K562 (cell line): ENCODE measurements at regions not wholly inside any gene's neighbourhood (a gene's known extent, or its start where the extent isn't known, plus 50 kb on each side); places are given as distances from the start of the nearest gene placed in this dataset.

ENCODE experiments used
- ATAC-seq: fragments of 200-7000 bp; cut with Tn5 transposase; 3 replicates; pipeline ENCODE4 v1.9.1; 2020; ENCODE audit warnings: moderate library complexity
- BruUV-seq: library from RNA; stranded (reverse); fragments of 400-500 nt; replicated peaks from 2 replicates; lab custom pipeline; 2021; lab: Mats Ljungman, UMichigan
- CTCF ChIA-PET: fragments of 300-600 bp; formaldehyde crosslinking; extraction: SDS; loops from one replicate; lab custom pipeline; 2021; ENCODE audit warnings: low intra/inter-chr PET ratio; lab: Yijun Ruan, JAX
- POLR2A ChIA-PET: fragments of 300-600, 350-650 bp; sonication (Branson Sonifier 250); formaldehyde crosslinking; extraction: SDS; loops from one replicate; lab custom pipeline; 2021; ENCODE audit warnings: antibody characterized with exemption, inconsistent platforms; lab: Yijun Ruan, JAX
- DNase-seq, 4 experiments: peaks; one replicate each; pipeline versions ENCODE4 v3.0.0 to v3.0.0-alpha.2; 2011 to 2018; ENCODE audit warnings: low spot score in 3 of 4, mixed read lengths in 3 of 4; ENCODE audit errors: extremely low read depth in 1 of 4
- FAIRE-seq: peaks from 2 replicates; lab custom pipeline; 2011; peaks lifted over from hg19 to GRCh38; lab: Jason Lieb, UNC
- H2AFZ ChIP-seq: 2 replicates; pipeline ENCODE4 v1.6.0; 2011; ENCODE audit warnings: low read depth, low read length, control low read depth, inconsistent platforms
- H3K27ac ChIP-seq: fragments of 200-600 bp; 3 replicates; pipeline ENCODE4 v1.8.0; 2011; ENCODE audit warnings: low read depth, mild to moderate bottlenecking, control low read depth, inconsistent platforms, low read length, moderate library complexity, mixed read lengths; ENCODE audit errors: extremely low read depth
- H3K27me3 ChIP-seq, 2 experiments: fragments of 300-600 bp in 1 of 2; 2 replicates in 1 of 2; 3 replicates in 1 of 2; pipeline versions ENCODE4 v1.6.0 to v1.8.0; 2011; ENCODE audit warnings: inconsistent platforms in 2 of 2, low read length in 2 of 2, mild to moderate bottlenecking in 1 of 2, mixed read lengths in 1 of 2, moderate library complexity in 1 of 2; ENCODE audit not compliant: control insufficient read depth in 2 of 2, insufficient read depth in 2 of 2
- H3K36me3 ChIP-seq: fragments of 300-600 bp; 3 replicates; pipeline ENCODE4 v1.8.0; 2011; ENCODE audit warnings: mild to moderate bottlenecking, low read length, inconsistent platforms; ENCODE audit not compliant: control insufficient read depth, insufficient read depth
- H3K4me1 ChIP-seq, 2 experiments: fragments of 200-600 bp in 1 of 2; replicated peaks in 1 of 2; 2 replicates in 1 of 2; 3 replicates in 1 of 2; pipeline versions ENCODE4 v1.5.1 to v1.8.0; 2011; ENCODE audit warnings: inconsistent platforms in 2 of 2, low read length in 2 of 2, mild to moderate bottlenecking in 1 of 2, mixed read lengths in 1 of 2, moderate library complexity in 1 of 2; ENCODE audit not compliant: control insufficient read depth in 2 of 2, insufficient read depth in 2 of 2
- H3K4me2 ChIP-seq: 2 replicates; pipeline ENCODE4 v1.6.1; 2011; ENCODE audit warnings: low read length, control low read depth, inconsistent platforms, mixed read lengths; ENCODE audit not compliant: insufficient read depth
- H3K4me3 ChIP-seq: fragments of 200-600 bp; sonication (generic), shearing (Covaris generic); 2 replicates; pipeline ENCODE4 v1.5.1; 2016; ENCODE audit warnings: control low read depth, inconsistent platforms
- H3K79me2 ChIP-seq: fragments of 200-600 bp; 3 replicates; pipeline ENCODE4 v1.8.0; 2011; ENCODE audit warnings: low read length, inconsistent platforms; ENCODE audit not compliant: control insufficient read depth, insufficient read depth
- H3K9ac ChIP-seq, 2 experiments: 2 replicates each; pipeline versions ENCODE4 v1.6.0 to v1.6.1; 2011; ENCODE audit warnings: low read depth in 2 of 2, low read length in 2 of 2, control low read depth in 1 of 2, inconsistent platforms in 1 of 2, mild to moderate bottlenecking in 1 of 2, mixed read lengths in 1 of 2; ENCODE audit not compliant: insufficient read depth in 1 of 2
- H3K9me1 ChIP-seq: one replicate; pipeline ENCODE4 v1.6.0; 2011; ENCODE audit warnings: inconsistent platforms, mild to moderate bottlenecking, low read length, moderate library complexity; ENCODE audit not compliant: control insufficient read depth, insufficient read depth
- H3K9me3 ChIP-seq: replicated peaks from 2 replicates; pipeline ENCODE4 v1.5.1; 2011; ENCODE audit warnings: low read depth, low read length, inconsistent platforms; ENCODE audit not compliant: control insufficient read depth, insufficient read depth
- H4K20me1 ChIP-seq: replicated peaks from 2 replicates; pipeline ENCODE4 v1.6.1; 2011; ENCODE audit warnings: low read length, inconsistent platforms, mixed read lengths; ENCODE audit not compliant: control insufficient read depth, insufficient read depth
- ARID4B ChIP-seq: sonication (generic); formaldehyde crosslinking; IDR thresholded peaks from 2 replicates; pipeline ENCODE4 v1.8.0; 2022; ENCODE audit warnings: mild to moderate bottlenecking, missing genetic modification reagents
- CAMTA2 ChIP-seq: fragments of 250-450 bp; sonication (Bioruptor Pico); conservative IDR thresholded peaks from 2 replicates; pipeline ENCODE4 v1.5.1; 2022
- CCNT2 ChIP-seq: IDR thresholded peaks from 2 replicates; pipeline ENCODE4 v1.6.1; 2011; ENCODE audit warnings: borderline replicate concordance, low read depth, mild to moderate bottlenecking, moderate library complexity, mixed read lengths, low read length; ENCODE audit not compliant: insufficient read length; ENCODE audit errors: extremely low read depth
- CXXC5 ChIP-seq: fragments of 250-450 bp; sonication (Bioruptor Pico); IDR thresholded peaks from 2 replicates; pipeline ENCODE4 v1.8.0; 2022; ENCODE audit warnings: inconsistent platforms, mild to moderate bottlenecking, moderate library complexity
- HNRNPUL1 ChIP-seq: fragments of 200-400 bp; formaldehyde crosslinking; IDR thresholded peaks from 2 replicates; pipeline ENCODE4 v1.6.1; 2017; ENCODE audit warnings: low read length
- KAT8 ChIP-seq: fragments of 450-650 bp; IDR thresholded peaks from 2 replicates; pipeline ENCODE4 v1.6.1; 2016; ENCODE audit warnings: low read depth, mild to moderate bottlenecking
- MBD1 ChIP-seq: fragments of 250-450 bp; sonication (Bioruptor Pico); IDR thresholded peaks from 2 replicates; pipeline ENCODE4 v1.8.0; 2022; ENCODE audit warnings: inconsistent platforms
- SETDB1 ChIP-seq: IDR thresholded peaks from one replicate; pipeline ENCODE4 v1.6.1; 2012; ENCODE audit warnings: low read length, control low read depth, inconsistent platforms
- SNRNP70 ChIP-seq: fragments of 200-400 bp; formaldehyde crosslinking; optimal IDR thresholded peaks from 2 replicates; pipeline ENCODE3; 2017; ENCODE audit warnings: low read depth, low read length
- SRSF1 ChIP-seq: fragments of 200-400 bp; formaldehyde crosslinking; IDR thresholded peaks from 2 replicates; pipeline ENCODE4 v1.6.1; 2017; ENCODE audit warnings: mild to moderate bottlenecking, low read depth, low read length, moderate library complexity
- USF1 ChIP-seq: sonication (generic); formaldehyde crosslinking; IDR thresholded peaks from 2 replicates; pipeline ENCODE4 v1.9.0; 2022; ENCODE audit warnings: mild to moderate bottlenecking, missing genetic modification reagents
- ZMIZ1 ChIP-seq, 2 experiments: fragments of 150-350 bp in 1 of 2; IDR thresholded peaks; 2 replicates each; pipeline ENCODE4 v1.6.1; 2012 to 2016; ENCODE audit warnings: low read depth in 2 of 2, low read length in 2 of 2, mild to moderate bottlenecking in 1 of 2, moderate library complexity in 1 of 2
- ZNF764 ChIP-seq: fragments of 250-450 bp; sonication (Bioruptor Pico); IDR thresholded peaks from 2 replicates; pipeline ENCODE4 v1.4.0; 2020; ENCODE audit warnings: low read depth, mild to moderate bottlenecking, moderate library complexity
- WGBS: fragments of 100-300 bp; shearing (Covaris generic); methylation state at CpG from one replicate; pipeline ENCODE4 v1.1.6; 2016; ENCODE audit warnings: low coverage, mixed read lengths; ENCODE audit not compliant: insufficient coverage; ENCODE audit errors: missing lambda C conversion rate; 5-methylcytosine and 5-hydroxymethylcytosine counted together
- in situ Hi-C: fragments of 300-500 bp; cut with MboI; formaldehyde crosslinking; loops from 4 replicates; pipeline ENCODE4 v1.15.0; 2018; ENCODE audit warnings: inconsistent platforms, mixed read lengths
- intact Hi-C: fragments of 100-400 bp; cut with micrococcal nuclease; formaldehyde crosslinking; loops from 2 replicates; pipeline ENCODE4 v1.14.2; 2022

GRCh38 chr1:118809586-118809985, 178.6 kb downstream of the TBX15 start:
- H3K4me1 ChIP-seq = no peaks in the 10 kb centered on the region
- no peaks in the 10 kb centered on the region for H3K79me2 ChIP-seq
- in situ Hi-C loops = no loop called here
- H3K4me3 ChIP-seq = no peak overlapping the region
- ChIA-PET POLR2A (no interaction called here), CTCF (no interaction called here)
- DNase-seq (no peak), FAIRE-seq (no peak), ATAC-seq (no peak)
- intact Hi-C loops = no loop called here
- no peaks in the 10 kb centered on the region for H4K20me1 ChIP-seq
- H3K9ac ChIP-seq = no peak overlapping the region
- no peak overlapping the region for H3K4me2 ChIP-seq
- H2AFZ ChIP-seq = no peak overlapping the region
- H3K9me1 ChIP-seq = no peaks in the 10 kb centered on the region
- no peaks in the 10 kb centered on the region for H3K9me3 ChIP-seq
- WGBS = 2% methylated on average over 4 of the region's 4 CpGs
- TF ChIP-seq CCNT2 (no peak), SNRNP70 (no peak), CXXC5 (CRISPR knock-in tag) (no peak), MBD1 (CRISPR knock-in tag) (no peak), KAT8 (no peak), ZMIZ1 (IDR thresholded peaks at IDR 0.05; ENCODE audit: low read depth in 2 of 2, low read length in 2 of 2) (no peak), USF1 (no peak), SETDB1 (no peak), CAMTA2 (CRISPR knock-in tag) (no peak), HNRNPUL1 (no peak), ZNF764 (CRISPR knock-in tag) (no peak), SRSF1 (no peak), ARID4B (CRISPR knock-in tag) (no peak)
- no TSS peak for BruUV-seq
- no peak overlapping the region for H3K27ac ChIP-seq
- no peaks in the 10 kb centered on the region for H3K27me3 ChIP-seq
- H3K36me3 ChIP-seq = no peaks in the 10 kb centered on the region
